NCI-H1105 (cell line): ENCODE measurements at regions not wholly inside any gene's neighbourhood (a gene's known extent, or its start where the extent isn't known, plus 50 kb on each side); places are given as distances from the start of the nearest gene placed in this dataset.

Experiments
- DNase-seq: peaks from one replicate; lab custom pipeline; 2025; lab: John Stamatoyannopoulos, UW

DNA sequence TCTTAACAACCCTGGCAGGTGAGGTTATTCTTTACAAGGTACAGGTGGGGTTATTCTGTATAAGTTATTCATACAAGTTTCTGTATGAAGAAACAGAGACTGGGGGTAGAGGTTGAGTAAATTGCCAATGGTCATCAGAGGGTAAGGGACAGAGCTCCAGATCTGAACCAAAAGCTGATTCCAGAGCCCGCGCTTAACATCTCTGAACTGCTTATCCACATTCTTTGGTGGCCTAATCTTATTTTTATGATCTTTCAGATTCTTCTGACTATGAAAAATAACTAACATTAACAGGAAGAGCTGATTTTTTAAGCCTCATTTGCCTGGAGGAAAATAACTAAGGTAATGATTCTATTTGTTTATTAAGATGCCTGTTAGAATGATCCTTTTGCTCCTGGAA lies 63.9 kb upstream of the BARHL2 start:
- no peak for DNase-seq

GRCh38 chr1:90779573-90779972 lies 62.5 kb upstream of the BARHL2 start:
- no peak for DNase-seq

GRCh38 chr1:90778486-90778885 lies 61.4 kb upstream of the BARHL2 start:
- DNase-seq = no peak

DNA sequence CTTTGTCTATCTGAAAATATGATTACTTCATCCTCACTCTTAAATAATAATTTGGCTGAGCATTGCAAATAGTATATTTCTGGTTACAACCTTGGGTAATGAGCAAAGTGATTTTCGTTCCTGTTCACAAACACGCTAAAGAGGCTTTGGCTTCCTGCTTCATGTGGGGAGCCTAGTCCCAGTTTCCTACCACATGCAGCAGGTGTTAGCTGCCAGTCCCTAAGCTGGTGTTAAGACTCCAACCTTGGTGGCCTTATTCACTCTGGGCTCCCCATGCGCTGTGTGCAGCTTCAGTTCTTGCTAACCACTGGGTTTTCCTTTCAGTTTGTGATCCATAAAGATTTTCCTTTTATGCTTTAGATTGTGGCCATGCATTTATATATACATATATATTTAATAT lies 56.7 kb upstream of the BARHL2 start:
- DNase-seq = no peak

GRCh38 chr1:90768826-90769225 lies 51.7 kb upstream of the BARHL2 start:
- DNase-seq = no peak

GRCh38 chr1:90768098-90768497 lies 51.0 kb upstream of the BARHL2 start:
- DNase-seq = no peak
